HepG2 (cell line): ENCODE measurements at regions not wholly inside any gene's neighbourhood (a gene's known extent, or its start where the extent isn't known, plus 50 kb on each side); places are given as distances from the start of the nearest gene placed in this dataset.

Experiments
- HNRNPL ChIP-seq: fragments of 200-400 bp; formaldehyde crosslinking; IDR thresholded peaks from 2 replicates; pipeline ENCODE4 v1.6.1; 2017; ENCODE audit warnings: mild to moderate bottlenecking, low read depth, low read length
- JUNB ChIP-seq: sonication (generic); formaldehyde crosslinking; IDR thresholded peaks from 2 replicates; pipeline ENCODE4 v1.8.0; 2022; ENCODE audit warnings: missing genetic modification reagents, mild to moderate bottlenecking, borderline replicate concordance
- SRF ChIP-seq: IDR thresholded peaks from 2 replicates; pipeline ENCODE4 v1.6.1; 2011; ENCODE audit warnings: mild to moderate bottlenecking, low read depth, low read length, moderate library complexity
- STAG1 ChIP-seq: sonication (generic); formaldehyde crosslinking; IDR thresholded peaks from 2 replicates; pipeline ENCODE4 v1.4.0; 2020; ENCODE audit warnings: missing genetic modification reagents
- TF ChIP-seq, protein P1 (sequence below): sonication (generic); formaldehyde crosslinking; IDR thresholded peaks from 2 replicates; pipeline ENCODE4 v1.5.0; 2020; ENCODE audit warnings: mild to moderate bottlenecking, missing genetic modification reagents, moderate library complexity
- TF ChIP-seq, protein P2 (sequence below): sonication (generic); formaldehyde crosslinking; conservative IDR thresholded peaks from 2 replicates; pipeline ENCODE4 v1.8.1; 2023; ENCODE audit warnings: missing genetic modification reagents
- TF ChIP-seq, protein P3 (sequence below): sonication (generic); formaldehyde crosslinking; IDR thresholded peaks from 2 replicates; pipeline ENCODE4 v1.4.0; 2020; ENCODE audit warnings: mild to moderate bottlenecking, missing genetic modification reagents
- TF ChIP-seq, protein P4 (sequence below): sonication (generic); formaldehyde crosslinking; IDR thresholded peaks from 2 replicates; pipeline ENCODE4 v1.4.0; 2020; ENCODE audit warnings: missing genetic modification reagents, borderline replicate concordance

DNA sequence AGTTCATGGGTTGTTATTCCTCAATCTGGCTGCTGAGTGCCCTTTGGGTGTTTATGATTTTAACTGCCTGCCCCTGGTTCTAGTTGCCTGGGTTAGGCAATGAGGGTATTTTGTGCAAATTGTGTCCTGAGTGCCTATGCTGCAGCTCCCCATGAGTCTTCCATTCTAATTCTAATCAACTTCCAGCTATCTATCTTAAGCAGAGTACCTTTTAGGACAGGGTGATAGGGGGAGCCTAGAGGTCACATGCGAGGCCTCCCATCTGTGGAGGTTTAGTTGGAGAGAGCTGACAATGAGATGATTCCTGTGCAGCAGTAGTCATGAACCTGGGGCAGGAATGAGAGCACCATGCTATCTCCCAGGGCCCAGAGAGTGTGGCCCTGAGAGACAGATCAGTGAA lies 225.9 kb upstream of the PLEKHG7 start:
- no peak for TF ChIP-seq JUNB
- TF ChIP-seq, protein P1, sequence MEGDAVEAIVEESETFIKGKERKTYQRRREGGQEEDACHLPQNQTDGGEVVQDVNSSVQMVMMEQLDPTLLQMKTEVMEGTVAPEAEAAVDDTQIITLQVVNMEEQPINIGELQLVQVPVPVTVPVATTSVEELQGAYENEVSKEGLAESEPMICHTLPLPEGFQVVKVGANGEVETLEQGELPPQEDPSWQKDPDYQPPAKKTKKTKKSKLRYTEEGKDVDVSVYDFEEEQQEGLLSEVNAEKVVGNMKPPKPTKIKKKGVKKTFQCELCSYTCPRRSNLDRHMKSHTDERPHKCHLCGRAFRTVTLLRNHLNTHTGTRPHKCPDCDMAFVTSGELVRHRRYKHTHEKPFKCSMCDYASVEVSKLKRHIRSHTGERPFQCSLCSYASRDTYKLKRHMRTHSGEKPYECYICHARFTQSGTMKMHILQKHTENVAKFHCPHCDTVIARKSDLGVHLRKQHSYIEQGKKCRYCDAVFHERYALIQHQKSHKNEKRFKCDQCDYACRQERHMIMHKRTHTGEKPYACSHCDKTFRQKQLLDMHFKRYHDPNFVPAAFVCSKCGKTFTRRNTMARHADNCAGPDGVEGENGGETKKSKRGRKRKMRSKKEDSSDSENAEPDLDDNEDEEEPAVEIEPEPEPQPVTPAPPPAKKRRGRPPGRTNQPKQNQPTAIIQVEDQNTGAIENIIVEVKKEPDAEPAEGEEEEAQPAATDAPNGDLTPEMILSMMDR, result no peak
- TF ChIP-seq, protein P2, sequence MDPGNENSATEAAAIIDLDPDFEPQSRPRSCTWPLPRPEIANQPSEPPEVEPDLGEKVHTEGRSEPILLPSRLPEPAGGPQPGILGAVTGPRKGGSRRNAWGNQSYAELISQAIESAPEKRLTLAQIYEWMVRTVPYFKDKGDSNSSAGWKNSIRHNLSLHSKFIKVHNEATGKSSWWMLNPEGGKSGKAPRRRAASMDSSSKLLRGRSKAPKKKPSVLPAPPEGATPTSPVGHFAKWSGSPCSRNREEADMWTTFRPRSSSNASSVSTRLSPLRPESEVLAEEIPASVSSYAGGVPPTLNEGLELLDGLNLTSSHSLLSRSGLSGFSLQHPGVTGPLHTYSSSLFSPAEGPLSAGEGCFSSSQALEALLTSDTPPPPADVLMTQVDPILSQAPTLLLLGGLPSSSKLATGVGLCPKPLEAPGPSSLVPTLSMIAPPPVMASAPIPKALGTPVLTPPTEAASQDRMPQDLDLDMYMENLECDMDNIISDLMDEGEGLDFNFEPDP (CRISPR knock-in tag), result no peak
- no peak for TF ChIP-seq HNRNPL
- TF ChIP-seq, protein P3, sequence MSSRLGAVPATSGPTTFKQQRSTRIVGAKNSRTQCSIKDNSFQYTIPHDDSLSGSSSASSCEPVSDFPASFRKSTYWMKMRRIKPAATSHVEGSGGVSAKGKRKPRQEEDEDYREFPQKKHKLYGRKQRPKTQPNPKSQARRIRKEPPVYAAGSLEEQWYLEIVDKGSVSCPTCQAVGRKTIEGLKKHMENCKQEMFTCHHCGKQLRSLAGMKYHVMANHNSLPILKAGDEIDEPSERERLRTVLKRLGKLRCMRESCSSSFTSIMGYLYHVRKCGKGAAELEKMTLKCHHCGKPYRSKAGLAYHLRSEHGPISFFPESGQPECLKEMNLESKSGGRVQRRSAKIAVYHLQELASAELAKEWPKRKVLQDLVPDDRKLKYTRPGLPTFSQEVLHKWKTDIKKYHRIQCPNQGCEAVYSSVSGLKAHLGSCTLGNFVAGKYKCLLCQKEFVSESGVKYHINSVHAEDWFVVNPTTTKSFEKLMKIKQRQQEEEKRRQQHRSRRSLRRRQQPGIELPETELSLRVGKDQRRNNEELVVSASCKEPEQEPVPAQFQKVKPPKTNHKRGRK (CRISPR knock-in tag), result no peak
- TF ChIP-seq SRF, result no peak
- TF ChIP-seq STAG1 (CRISPR knock-in tag), result no peak
- TF ChIP-seq, protein P4, sequence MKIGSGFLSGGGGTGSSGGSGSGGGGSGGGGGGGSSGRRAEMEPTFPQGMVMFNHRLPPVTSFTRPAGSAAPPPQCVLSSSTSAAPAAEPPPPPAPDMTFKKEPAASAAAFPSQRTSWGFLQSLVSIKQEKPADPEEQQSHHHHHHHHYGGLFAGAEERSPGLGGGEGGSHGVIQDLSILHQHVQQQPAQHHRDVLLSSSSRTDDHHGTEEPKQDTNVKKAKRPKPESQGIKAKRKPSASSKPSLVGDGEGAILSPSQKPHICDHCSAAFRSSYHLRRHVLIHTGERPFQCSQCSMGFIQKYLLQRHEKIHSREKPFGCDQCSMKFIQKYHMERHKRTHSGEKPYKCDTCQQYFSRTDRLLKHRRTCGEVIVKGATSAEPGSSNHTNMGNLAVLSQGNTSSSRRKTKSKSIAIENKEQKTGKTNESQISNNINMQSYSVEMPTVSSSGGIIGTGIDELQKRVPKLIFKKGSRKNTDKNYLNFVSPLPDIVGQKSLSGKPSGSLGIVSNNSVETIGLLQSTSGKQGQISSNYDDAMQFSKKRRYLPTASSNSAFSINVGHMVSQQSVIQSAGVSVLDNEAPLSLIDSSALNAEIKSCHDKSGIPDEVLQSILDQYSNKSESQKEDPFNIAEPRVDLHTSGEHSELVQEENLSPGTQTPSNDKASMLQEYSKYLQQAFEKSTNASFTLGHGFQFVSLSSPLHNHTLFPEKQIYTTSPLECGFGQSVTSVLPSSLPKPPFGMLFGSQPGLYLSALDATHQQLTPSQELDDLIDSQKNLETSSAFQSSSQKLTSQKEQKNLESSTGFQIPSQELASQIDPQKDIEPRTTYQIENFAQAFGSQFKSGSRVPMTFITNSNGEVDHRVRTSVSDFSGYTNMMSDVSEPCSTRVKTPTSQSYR (CRISPR knock-in tag), result no peak
